Hematopoietic multipotent progenitor cell treated with erythropoietin and hydrocortisone succinate and interleukin-3 and kit ligand, for 15 days (in vitro differentiated cells): ENCODE measurements at regions not wholly inside any gene's neighbourhood (a gene's known extent, or its start where the extent isn't known, plus 50 kb on each side); places are given as distances from the start of the nearest gene placed in this dataset.
"Not testable (repeated sequence)": the region's sequence is repeated elsewhere in the genome, so short reads cannot be mapped to it uniquely, and the experiment has no call there.

Experiments
- DNase-seq: peaks from one replicate; pipeline ENCODE4 v3.0.0-alpha.2; 2015; ENCODE audit warnings: low spot score

DNA sequence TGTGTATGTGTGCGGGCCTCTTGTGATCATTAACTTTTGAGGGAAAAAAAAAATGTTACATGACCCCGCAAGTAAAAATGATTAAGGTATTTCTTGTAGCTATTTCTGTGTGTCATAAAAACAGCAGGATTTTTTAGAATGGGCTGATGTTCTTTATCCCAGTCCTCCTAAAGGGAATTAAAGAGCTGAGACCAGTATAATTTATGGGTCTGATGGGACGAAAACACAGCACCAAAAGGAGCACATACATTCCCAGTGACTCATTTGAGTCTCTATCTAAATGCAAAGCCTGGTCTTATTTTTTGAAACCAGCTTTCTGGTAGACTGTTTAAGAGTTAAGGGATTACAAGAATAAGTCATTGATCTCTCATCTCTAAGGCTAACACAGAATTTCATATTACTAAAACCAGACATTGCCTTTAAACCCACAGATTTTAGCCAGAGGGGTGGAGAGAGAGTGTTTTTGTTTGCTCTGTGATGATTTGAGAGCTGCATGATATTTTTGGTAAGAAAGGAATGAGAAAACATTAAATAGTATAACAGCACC, 342.3 kb upstream of the EPHA4 start:
- DNase-seq = no peak

DNA sequence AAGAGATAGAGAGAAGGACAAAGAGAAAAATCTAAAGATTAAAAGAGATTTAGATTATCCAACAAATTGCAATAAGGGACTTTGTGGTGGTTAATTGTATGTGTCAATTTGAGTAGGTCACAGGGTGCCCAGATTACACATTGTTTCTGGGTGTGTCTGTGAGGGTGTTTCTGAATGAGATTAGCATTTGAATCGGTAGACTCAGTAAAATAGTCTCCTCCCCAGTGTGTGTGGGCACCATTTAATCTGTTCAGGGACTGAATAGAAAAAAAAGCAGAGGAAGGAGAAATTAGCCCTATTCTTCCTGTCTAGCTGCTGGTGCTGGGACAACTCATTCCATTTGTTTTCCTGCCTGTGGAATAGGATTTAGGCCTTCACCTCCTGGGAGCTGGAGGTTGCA, 339.8 kb upstream of the EPHA4 start:
- DNase-seq = no peak

DNA sequence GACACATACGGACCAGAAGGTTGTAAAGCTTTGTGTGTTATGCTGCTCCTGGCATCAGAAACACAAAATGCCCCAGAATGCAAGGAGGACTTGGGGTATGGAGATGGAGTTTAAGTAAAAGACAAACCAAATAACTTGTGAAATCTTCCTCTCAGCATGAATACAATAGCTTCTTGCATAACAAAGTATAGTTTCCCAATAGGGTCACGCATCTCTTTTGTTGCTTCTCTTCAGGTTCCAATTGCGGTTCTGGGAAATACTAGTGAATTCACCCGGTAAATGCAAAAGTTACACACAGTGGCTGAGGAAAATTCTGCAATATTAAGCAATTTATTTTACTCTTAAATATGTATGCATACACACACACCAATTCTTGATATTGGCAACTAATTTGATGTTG, 339.2 kb upstream of the EPHA4 start:
- DNase-seq = no peak

DNA sequence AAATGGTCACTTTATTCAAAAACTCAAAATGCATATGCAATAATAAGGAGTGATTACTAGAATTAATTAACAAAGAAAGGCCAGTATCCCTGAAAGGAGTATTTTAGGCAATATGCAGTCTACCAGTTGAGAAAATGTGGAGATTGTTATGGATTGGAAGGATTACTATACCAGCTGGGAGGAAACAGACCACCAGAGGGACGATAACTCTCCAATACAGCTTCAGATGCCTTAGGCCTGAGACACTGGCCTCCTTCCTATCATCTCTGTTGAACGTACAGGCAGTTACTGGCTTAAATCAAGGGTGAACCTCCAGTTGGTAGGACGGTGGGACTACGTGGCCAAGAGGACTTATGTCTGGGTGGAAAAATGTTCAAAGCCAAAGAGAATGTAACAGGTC, 336.4 kb upstream of the EPHA4 start:
- DNase-seq = no peak

DNA sequence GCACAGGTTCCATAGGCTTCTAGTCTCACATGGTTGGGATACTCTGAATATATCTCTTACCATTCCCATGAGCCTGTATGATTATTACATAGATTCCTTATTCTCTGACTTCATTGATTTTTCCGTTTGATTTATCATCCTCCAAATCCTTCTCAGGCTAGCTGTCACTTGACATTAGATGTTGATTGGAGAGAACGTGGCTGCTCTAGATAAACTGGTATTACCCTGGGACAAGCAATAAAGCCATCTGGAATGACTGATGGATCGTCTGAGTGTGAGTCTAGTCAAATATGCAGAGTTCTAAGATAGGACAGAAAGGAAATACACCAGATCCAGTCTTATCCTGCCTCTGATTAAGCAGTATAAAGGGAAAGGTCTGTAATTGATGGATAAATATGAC, 325.6 kb upstream of the EPHA4 start:
- DNase-seq = no peak

DNA sequence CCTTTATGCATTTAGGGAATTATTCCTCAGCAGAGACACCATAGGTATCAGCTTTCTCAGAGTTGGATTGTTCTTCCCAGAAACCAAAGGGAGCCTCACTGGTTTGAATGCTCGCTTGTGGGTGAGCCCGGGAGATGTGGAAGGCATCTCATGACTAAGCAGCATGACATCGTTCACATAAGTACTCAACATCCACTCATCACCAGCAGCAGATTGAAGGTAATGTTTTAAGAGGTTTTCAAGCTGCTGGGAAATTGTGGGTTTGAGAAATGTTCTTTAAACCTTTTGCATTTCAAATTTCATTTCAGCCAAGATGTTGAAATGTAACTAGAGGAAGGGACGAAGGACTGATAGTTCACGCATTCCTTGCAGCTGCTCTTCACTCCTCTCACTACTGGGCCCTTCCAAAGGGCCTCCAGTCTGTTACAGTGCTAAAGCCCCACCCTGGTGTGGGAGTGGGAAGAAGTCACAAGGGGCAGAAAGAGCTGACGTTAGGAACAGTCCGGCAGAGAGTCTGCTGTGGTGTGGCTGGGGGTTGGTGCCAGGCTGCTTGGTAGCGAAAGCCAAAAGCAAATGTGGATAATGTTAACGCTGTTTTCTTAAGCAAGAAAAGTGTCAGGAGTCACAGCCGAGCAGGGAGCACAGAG, 324.5 kb upstream of the EPHA4 start:
- no peak for DNase-seq

DNA sequence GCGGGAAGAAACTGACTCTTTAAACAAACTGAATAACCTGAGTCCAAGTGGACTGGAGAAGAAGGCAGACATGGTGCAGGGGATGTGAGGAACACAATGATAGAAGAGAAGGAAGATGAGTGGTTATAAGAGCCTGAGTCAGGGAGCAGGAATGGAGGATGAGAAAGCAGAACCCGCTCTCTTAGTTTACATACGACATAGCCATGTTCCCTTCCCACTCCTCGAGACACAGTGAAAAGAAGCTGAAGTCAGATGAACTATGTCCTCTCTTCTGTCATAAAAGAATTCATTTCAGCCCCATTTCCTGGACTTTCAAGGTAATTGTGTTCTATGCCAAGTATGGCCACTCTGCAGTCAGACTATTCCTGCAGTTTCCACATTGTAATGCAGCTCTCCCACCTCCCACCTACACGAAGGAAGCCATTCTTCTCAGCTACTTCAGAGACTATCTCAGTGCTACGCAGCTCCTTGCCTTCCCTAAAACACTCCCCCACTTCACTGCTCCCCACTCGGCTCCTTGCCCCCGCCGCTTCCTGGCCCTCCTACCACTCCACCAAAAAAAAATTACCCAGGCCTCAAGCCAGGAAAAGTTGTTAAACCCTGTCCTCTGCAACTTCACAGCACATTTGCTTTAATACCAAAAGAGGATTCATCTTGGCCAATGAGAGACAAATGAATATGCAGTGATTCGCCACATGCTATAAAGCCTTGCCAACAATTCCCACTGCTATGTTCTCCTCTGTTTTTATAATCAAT, 323.4 kb upstream of the EPHA4 start:
- no peak for DNase-seq

DNA sequence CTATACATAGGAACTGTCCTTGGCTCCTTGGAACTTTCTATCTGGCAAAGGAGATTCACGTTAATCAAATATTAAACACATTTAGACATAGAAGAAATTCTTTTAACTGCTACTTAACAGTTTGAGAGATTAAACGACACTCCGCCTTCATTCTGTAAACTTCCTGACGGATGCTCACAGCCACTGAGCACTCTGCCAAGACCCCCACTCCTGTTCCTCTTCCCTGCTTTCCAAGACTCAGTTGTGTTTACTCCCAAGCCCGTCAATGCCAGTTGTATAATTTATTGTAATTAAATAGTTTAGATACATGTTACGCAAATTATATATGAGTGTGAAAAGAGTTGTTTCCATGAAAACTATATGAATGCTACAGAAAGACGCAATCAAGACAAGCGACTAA, 321.4 kb upstream of the EPHA4 start:
- DNase-seq = no peak

DNA sequence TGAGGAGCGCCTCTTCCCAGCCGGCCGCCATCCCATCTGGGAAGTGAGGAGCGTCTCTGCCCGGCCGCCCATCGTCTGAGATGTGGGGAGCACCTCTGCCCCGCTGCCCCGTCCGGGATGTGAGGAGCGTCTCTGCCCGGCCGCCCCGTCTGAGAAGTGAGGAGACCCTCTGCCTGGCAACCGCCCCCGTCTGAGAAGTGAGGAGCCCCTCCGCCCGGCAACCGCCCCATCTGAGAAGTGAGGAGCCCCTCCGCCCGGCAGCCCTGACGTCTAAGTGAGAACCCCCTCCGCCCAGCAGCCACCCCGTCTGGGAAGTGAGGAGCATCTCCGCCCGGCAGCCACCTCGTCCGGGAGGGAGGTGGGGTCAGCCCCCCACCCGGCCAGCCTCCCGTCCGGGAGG, 319.9 kb upstream of the EPHA4 start:
- not testable (repeated sequence) for DNase-seq

DNA sequence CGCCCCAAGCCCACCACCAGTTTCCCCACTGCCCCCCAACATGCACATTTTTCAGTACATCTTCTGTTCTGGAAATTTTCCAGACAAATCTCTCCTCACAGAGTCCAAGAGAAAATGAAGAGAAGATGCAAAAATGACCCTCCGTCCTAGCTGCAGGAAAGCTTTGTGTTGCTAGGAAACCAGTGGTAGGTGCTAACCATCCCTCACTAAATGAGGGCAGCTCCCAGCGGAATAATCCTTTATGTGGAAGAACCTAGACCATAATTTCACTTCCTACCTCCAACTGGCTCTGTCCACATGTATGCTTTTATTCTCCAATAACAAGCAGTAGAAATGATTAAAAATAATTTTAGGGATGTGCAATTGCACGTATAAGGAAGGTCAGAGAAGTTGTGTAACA, 311.9 kb upstream of the EPHA4 start:
- DNase-seq = no peak

DNA sequence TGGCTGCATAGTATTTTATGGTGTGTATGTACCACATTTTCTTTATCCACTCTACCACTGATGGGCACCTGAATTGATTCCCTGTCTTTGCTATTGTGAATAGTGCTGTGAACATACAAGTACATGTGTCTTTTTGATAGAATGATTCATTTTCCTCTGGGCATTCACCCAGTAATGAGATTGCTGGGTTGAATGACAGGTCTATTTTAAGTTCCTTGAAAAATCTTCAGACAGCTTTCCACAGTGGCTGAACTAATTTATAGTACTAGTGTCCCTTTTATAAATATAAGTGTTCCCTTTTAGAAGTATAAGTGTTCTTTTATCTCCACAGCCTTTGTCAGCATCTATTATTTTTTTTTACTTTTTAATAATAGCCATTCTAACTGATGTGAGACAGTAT, 303.9 kb upstream of the EPHA4 start:
- no peak for DNase-seq

DNA sequence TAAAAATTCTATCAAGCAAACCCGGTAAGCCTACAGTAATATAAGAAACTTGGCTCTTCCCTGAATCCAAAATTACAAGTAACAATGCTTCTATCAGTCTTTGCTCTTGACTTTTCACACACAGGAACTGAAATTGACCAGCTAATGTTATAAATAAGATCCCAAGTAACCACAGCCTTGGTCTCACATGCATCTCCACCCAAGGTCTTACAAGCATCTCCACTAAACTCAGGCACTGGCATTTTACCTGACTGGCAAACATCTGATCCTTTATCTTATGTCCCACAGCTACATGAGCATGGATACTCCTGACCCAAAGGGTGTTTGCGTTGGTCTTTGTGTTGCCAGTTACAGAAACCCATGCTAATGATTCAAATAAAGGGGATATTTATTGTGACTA, 302.3 kb upstream of the EPHA4 start:
- no peak for DNase-seq

DNA sequence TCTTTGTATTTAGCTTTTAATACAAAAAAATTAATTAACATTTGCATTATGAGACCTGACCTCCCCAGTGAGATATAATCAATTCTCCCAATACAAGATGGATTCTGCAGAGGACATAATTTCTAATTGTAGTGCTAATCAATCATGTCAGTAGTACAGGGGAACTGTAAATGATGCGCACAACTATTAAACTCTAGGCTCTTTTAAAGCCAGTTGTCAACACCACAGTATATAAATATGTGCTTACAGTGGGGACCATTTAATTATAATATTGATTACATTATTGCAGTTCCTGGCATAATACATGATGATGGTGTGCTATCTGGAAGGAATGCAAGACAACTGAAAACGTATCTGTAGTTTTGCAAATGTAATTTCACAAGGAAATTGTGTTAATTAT, 285.6 kb upstream of the EPHA4 start:
- DNase-seq = no peak

DNA sequence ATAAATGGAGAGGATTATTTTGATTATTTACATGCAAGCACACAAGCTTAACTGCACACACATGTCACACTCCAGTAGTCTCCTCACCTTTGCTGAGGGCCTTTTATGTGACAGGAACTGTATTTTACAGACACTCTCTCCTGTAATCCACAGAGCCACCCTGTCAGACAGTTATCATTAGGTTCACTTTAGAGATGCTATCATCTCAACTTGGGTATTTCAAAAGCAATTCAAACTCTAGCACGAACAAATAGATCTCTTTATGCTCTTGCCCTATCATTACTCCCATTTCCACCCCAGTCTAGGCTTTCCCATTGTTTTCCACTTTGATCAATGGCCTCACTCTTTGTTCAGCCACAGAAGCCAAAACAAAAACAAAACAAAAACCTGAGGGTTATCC, 281.2 kb upstream of the EPHA4 start:
- DNase-seq = no peak

DNA sequence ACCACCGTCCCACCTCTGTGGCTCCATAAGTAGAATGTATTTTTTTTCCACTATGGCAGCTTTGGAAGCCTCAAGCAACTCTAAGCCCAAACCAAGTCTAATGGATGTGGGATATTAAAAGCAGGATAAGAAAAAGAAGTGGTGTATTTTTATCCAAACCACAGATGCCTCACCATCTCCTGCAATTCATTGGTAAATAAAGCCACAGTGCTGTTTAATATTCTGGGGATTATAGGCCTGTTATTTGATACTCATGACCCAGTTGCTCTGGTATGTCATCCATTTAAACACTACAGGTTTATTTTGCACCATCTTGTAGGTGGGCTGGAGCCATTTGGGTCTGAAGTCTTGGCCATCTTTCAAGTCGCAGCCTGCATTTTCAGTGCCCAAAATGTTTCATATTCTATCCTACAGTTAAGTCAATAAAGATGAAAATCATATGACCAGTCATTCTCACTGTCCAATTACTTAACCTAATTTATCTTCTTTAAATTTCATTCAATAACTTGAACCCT, 279.5 kb upstream of the EPHA4 start:
- no peak for DNase-seq

DNA sequence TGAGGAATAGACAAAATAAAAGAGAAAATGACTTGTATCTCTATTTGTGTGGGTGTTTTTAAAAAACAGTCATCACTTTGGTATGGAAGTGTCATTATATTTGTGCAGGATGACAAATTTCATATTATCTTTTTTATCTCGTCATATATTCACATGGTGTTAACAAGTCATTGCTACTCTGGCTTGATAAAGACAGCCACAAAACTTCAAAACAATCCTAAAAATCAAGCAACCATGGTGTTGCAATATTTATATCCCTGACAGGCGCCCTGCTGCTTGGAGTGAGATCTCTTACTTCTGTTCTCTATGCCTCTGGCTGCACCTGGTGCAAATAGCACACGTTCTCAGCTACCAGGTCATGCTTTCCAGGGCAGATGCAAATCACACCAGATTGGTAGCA, 278.0 kb upstream of the EPHA4 start:
- no peak for DNase-seq

DNA sequence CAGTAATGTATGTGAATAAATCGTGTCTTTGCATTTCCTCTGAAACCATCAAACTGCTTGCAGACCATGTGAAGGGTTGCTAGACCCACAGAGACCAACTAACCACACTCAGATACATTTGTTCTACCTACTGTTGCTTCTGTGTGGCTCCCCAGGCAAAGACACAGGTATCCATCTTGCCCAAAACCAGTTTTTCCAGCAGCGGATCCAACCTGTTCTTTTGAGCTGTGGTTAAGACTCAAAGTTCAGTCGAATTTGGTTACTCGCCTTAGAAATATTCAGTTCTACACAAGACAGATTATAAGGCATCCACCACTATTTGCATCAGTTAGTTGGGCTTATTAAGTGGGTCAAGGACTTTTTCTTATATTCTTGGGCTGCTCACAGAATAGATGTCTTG, 276.2 kb upstream of the EPHA4 start:
- no peak for DNase-seq

DNA sequence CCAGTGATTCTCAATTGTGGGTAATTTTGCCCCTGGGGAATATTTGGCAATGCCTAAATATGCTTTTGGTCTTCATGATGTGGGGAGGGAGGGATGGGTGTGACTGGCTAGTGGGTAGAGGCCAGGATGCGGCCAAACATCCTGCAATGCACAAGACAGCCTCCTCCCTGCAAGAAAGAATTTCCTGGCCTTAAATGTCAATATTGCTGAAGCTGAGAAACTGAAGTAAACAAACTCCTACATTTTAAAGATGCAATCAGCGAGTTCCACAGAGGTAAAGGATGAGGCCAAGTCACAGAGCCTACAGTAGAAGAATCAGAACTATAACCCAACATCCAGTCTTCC, 272.9 kb upstream of the EPHA4 start:
- DNase-seq = no peak

DNA sequence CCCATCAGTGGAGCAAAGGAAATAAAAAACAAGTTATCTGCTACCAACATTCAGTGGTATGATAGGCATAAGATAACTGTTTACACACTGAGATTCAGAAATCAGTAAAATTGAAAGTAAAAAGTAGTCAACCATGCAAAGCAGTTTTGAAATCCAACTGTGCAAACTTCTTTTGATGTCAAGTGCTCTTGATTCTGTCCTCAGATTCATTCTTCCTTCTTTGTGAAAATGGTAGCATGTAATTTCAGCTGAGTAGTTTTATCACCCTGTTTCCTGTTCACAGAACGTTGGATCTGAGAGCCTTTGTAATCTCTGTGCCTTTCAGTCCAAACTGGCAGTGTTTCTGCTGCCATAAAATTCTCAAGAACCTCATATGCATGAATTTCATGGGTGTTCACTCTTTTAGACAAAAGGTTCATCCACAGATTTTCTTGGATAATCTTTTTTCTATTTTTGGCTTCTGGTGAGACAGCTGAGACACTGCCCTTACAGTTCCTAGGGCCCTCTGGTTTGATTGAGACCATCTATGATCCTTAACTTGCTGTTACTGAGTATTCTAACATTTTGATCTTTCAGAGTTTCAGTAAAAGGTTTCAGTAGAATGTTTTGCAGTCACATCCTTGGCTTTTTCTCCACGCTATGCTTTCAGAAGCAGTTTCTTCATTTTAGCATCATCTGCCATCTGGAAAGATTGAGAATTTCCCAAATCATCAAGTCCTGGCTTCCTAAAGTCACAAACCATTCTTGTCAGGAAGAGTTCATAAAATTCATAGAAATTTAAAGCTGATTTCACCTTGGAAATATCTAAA, 272.3 kb upstream of the EPHA4 start:
- no peak for DNase-seq

DNA sequence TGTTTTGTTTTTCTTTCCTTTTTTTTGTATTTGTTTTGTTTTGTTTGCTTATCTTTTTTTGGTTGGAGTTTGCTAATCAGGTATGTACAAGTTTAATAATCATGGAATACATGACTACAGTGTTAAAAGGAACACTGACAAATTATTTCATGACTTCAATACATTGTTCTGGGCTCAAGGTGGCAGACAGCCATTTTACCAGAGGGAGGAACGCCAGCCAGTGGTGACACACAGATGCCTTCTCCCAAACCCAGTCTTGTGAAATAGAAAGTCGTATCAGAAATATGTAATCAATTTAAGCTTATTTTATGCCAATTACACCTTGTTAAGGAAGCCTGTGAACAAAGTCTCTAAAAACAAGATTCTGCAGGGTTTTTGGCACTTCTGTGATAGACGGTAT, 264.0 kb upstream of the EPHA4 start:
- DNase-seq = no peak

DNA sequence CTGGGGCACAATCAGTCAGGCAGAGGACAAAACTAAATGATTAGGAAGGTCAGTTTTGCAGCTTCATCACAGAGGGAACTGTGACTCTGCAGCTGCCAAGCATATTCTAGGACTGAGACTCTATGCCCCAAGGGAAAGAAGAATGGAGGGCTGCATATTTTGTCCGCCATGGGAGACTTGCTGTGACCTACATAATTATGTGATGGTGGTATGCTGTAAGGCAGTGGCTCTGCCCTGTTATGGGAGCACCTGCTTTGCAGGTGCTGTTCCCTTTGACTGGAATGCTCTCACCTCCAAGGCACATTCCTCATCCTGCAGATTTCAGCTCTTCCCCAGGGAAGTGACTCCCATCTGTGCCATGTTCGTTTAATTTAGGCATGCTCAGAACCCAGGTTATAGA, 261.9 kb upstream of the EPHA4 start:
- DNase-seq = no peak

DNA sequence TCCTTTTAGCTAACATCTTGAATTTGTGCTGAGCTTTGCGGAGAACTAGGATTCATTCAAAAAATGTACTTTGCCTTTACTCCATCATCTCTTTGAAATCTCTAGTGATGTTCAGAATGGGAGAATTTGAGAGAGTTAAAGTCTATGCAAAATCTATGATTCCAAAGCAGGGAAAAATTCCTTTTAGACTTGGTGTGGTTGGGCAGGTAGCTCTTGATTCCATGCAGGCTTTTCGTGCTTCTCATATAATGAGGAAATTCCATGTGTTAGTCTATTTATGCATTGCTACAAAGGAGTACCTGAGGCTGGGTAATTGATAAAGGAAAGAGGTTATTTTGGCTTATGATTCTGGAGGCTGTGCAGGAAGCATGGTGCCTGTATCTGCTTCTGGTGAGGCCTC, 258.9 kb upstream of the EPHA4 start:
- no peak for DNase-seq

DNA sequence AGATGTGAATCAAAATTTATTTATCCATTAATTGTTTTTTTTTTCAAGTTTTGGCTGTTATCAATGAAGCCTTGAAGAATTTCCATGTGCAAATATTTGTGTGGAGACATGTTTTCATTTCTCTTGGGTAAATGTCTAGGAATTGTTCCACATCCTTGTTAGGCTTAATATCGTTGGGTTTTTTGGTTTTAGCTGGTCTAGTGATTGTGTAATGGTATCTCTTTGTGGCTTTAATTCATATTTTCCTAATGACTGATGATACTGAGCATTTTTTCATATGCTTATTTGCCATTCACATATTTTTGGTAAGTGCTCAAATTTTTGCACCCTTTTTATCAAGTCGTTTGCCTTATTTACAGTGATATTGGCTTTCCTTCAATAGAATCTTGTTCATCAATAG, 250.3 kb upstream of the EPHA4 start:
- no peak for DNase-seq
